ENCODE measurements at regions not wholly inside any gene's neighbourhood (a gene's known extent, or its start where the extent isn't known, plus 50 kb on each side); places are given as distances from the start of the nearest gene placed in this dataset.

- TF ChIP-seq RAD21 (IDR thresholded peaks at IDR 0.05 in 1 of 2, conservative IDR thresholded peaks at IDR 0.05 in 1 of 2; ENCODE audit: low read depth in 2 of 2, low read length in 2 of 2) (no peak), GABPA (IDR thresholded peaks at IDR 0.05; ENCODE audit: borderline replicate concordance, insufficient read depth, low read length) (no peak)
Observed at GRCh38 chr3:117146571-117146970, 437.0 kb downstream of the TUSC7 start.
